Thyroid gland (tissue), 4 donors: ENCODE measurements at regions not wholly inside any gene's neighbourhood (a gene's known extent, or its start where the extent isn't known, plus 50 kb on each side); places are given as distances from the start of the nearest gene placed in this dataset.
A peak's percentile ranks its signal among the peaks of the same experiment; 100 is the strongest.

ENCODE experiments used
- POLR2A ChIP-seq, 2 donors: fragments of 450-650 bp; IDR thresholded peaks; one replicate each; pipeline ENCODE4 v1.6.1; 2017; ENCODE audit warnings: antibody characterized with exemption in 2 of 2, mild to moderate bottlenecking in 2 of 2, moderate library complexity in 1 of 2
- TF ChIP-seq, protein P1 (sequence below), 6 experiments: fragments of 200-600 bp in 3 of 6; fragments of 450-650 bp in 3 of 6; sonication (generic) in 3 of 6; IDR thresholded peaks; one replicate each; pipeline ENCODE4 v1.5.1; 2016 to 2019; ENCODE audit warnings: antibody characterized with exemption in 6 of 6, mild to moderate bottlenecking in 2 of 6, inconsistent platforms in 1 of 6, moderate library complexity in 1 of 6

DNA sequence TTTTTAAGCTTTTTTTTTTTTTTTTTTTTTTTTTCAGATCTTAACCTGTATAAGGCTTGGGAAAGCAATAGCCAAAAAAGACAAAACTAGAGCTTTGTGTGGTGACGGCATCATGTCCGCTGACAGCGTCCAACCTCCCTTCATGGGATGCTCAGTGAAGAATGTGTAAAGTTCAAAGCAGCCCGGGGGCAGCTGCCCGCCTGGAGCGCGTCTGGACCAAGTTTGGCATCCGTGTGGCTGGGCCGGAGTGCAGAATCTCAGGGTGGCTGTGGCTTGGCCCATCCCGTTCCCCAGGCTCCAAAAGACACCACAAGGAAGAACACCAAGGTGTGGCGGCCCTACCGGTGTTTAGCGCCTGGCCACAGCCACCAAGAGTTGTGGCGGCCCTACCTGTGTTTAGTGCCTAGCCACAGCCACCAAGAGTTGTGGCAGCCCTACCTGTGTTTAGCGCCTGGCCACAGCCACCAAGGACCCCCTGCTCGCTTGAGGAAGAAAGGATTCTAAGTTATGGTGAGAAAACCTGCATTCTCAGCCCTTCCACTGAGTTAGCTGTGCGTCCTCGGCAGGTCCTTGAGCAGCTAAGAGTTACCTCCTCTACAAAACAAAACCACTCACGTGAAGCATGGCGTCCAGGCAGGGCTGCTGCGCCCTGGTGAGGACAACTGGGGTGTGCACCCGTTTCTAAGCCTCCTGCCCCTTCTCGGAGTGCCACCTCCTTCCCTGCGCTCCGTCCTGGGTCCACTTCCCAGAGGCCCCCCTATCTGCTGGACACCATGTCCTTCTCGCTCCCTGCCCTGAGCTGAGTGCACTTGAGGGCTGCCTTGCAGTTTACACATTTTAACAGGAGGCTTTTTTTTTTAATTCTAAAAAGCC lies 103.6 kb upstream of the SALL3 start:
- TF ChIP-seq POLR2A (IDR thresholded peaks at IDR 0.05), result no peak
- TF ChIP-seq, protein P1, sequence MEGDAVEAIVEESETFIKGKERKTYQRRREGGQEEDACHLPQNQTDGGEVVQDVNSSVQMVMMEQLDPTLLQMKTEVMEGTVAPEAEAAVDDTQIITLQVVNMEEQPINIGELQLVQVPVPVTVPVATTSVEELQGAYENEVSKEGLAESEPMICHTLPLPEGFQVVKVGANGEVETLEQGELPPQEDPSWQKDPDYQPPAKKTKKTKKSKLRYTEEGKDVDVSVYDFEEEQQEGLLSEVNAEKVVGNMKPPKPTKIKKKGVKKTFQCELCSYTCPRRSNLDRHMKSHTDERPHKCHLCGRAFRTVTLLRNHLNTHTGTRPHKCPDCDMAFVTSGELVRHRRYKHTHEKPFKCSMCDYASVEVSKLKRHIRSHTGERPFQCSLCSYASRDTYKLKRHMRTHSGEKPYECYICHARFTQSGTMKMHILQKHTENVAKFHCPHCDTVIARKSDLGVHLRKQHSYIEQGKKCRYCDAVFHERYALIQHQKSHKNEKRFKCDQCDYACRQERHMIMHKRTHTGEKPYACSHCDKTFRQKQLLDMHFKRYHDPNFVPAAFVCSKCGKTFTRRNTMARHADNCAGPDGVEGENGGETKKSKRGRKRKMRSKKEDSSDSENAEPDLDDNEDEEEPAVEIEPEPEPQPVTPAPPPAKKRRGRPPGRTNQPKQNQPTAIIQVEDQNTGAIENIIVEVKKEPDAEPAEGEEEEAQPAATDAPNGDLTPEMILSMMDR (IDR thresholded peaks at IDR 0.05), result peak in 3 of 6 experiments; percentile 11 to 26 (median 17)
